Amniotic epithelial cell (primary cell): ENCODE measurements at regions not wholly inside any gene's neighbourhood (a gene's known extent, or its start where the extent isn't known, plus 50 kb on each side); places are given as distances from the start of the nearest gene placed in this dataset.

Experiments used
- DNase-seq: peaks from one replicate; pipeline ENCODE4 v3.0.0-alpha.2; 2010; ENCODE audit warnings: low read depth

DNA sequence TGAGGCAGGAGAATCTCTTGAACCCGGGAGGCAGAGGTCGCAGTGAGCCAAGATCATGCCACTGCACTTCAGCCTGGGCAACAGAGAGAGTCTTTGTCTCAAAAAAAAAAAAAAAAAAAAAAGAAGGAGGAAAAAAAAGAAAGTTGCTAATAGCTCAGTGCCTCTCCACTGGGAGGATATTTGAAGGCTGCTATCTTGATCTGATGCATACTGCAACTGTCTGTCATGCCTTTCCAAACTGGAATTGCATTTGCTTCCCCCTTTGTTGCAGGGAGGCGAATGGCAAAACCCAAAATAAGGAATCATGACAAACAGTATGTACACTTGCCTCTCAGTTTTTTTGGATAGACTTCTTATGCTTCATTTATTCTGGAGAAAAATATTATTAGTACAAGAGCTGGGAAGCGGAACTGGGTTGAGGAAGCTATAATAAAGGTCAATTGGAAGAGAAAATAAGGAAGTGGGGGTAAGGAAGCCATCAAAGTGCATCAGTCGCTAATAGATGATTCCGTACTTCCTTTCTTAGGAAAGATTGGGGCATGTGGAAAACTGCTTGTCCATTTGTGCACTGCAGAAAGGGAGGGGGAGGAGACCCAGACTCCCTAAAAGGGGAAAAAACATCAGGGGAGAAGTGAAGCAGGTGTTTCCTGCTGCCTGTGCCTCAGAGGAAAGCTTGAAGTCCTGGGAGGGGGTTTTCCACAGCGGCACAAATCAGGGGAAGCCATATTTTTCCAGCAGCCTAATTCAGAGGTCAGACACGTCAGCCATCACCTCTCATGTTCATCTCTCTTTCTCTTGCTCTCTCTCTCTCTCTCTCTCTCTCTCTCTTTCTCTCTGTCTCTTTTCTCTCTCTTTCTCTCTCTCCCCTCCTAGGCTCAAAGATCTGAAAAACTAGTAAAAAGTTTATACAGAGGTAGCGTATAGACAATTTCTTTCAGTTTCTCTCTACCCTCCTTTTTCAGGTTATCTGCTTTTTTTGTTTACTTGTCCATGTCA is 301.4 kb upstream of the TNP1 start:
- DNase-seq: peak; percentile 39

DNA sequence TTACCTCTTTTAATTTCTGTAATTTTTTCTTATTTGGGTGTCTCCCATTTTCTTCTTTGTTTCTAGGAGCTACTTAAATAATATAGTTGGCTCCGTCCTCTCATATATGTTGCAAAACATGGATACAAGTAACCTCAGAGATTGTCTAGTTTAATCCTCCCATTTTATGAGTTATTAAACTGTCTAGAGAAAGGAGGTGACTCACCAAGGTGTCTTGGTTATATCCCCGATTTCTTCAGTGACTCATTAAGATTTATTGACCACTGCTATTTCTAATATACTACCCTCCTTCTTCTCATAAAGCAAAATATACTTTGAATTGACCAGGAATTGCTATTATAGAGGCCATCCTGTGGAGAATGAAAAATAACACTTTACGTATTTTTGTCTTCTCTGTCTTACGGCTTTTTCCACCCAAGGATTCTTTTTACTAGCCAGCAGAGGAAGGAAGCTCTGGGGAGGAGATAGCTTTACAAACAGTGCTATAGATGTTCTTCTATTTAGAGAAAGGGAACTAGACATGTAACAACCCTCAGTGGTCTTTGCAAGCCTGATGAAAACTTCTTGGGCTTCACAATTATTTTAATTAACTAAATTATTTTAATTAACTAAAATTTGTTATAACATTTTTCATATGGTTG is 300.4 kb upstream of the TNP1 start:
- DNase-seq: peak; percentile 91

DNA sequence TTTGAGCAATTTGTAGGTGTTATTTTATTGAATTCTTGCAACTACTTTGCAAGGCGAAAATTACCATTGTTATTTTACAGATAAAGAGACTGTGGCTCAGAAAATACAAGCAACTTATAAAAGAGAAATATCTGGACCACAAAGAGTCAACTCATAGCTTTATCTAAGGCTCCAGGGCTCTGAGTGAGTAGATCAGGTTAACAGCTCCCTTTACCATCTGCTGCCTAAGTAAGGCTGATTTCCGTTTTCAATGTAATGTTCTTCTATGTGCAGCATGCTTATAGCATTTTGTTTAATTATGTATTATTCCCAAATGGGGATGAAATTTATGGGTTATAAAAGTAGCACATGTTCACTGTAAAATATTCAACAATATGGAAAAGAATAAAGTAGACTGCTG is 299.1 kb upstream of the TNP1 start:
- DNase-seq: no peak

DNA sequence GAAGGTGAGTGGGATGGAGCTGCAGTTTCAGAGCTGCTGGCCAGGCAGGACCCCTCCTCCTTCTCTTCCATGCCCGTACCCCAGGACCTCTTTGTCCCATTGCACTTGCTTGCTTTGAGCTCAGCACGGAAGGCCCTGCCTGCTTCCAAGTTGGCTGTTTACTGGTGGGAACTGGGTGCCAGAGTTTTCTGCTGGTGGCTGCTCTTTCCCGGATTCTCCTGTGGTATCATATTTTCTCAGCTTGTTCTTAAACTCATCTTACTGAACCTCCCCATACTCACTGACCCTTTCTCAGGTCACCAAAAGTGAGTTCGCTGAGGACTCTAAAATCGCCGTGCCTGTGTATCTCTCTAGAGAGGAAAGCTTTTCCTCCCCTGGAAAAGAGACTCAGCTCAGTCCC is 297.7 kb upstream of the TNP1 start:
- DNase-seq: no peak

DNA sequence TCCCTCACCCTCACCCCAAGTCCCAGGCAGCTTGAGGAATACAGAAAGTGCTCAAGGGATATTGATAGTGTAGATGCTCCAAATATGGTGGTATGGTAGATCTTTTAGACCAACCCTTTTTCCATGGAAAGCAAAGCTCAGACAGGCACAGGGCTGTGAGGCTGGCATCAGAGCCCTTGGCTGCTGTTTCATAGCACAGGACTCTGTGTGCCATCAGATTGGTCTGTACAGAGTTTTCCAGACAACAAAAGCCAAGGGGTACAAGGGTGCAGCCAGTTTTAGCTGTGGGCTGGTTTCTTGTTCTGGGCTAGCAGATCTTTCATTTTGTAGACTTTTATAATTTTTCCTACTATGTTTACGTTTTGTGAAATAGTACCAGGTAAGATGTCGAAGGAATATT is 296.9 kb upstream of the TNP1 start:
- DNase-seq: no peak

DNA sequence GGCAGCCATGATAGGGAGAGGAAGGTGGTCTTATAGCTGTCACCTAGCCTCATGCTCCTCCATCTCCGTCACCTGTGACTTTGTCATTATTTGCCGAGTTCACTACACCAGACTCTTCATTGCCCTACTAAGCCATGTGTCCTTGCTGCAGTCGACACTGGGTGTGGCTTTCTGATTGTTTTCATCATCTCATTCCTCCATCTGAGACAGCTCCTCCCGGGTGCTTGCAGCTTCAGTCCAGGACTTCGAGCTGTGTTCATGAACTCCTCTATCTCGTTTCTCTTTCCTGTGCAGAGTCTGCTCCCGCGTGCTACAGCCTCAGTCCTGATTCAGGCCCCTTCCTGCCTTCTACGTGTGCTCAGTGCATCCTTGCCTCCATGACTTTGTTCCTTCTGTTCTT is 295.1 kb upstream of the TNP1 start:
- DNase-seq: no peak

DNA sequence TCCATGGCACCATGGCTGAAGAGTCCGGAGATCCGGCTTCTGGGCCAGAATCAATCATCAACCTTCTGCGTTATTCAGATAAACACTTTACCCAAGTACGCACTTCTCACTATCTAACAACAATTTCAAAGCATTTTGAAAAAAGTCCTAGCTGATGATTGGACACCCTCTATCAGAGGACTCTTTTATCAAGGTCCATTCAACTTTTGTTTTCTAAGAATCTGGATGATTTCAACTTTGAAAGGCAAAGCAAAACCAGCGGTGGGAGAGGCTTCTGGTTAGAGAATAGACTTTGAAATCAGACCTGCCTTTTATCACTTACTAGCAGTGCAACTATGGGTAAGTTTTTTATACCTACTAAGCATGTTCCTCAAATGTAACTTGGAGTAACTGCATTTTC is 293.6 kb upstream of the TNP1 start:
- no peak for DNase-seq

DNA sequence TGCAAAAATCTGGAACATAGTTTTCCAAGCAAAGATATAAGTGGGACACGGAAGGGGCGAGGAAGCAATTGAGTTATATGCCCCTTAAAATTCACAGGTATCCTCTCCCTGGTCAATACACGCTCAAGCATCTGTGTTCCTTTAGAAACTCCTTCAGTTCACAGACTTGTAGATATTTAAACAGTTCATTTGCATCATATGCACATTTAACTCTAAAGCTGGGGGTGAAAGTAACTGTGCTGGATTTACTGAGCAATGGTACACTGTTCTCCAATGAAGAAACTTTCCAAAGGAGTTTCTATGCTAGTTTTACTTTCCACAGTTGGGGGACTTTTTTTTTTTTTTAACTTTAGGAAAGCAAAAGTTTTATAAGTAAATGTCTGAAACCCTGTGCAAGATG is 293.0 kb upstream of the TNP1 start:
- DNase-seq: no peak

DNA sequence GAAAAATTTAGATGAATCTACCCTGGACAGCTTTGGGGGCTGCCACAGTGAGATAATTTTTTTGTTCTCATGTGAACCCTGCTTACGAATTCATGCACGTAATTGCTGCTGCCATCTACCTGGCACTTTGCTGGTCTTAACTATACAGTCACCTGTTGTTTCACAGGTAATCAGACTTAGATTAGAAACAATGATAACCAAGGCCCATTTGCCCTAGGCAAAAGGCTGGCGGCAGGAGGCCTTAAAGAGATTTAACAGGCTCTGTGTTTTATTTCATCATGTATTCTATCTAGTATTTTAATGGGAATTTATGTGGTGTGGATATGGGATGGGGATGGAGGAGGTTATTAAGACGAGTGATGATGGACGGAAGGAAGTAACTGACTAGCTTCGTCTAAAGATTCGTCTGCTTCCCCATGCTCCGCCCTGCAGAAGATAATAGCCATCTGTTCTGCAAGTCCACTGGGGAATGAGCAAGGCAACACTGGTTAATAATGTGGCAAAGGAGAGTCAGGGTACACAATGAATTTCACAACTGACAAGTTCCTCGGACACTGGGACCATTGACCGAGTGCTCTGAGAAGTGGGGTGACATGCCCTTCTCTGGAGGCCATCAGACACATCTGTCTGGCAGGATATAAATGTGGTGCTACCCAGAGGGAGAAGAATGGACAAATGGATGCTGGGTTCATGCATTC is 291.8 kb upstream of the TNP1 start:
- no peak for DNase-seq

DNA sequence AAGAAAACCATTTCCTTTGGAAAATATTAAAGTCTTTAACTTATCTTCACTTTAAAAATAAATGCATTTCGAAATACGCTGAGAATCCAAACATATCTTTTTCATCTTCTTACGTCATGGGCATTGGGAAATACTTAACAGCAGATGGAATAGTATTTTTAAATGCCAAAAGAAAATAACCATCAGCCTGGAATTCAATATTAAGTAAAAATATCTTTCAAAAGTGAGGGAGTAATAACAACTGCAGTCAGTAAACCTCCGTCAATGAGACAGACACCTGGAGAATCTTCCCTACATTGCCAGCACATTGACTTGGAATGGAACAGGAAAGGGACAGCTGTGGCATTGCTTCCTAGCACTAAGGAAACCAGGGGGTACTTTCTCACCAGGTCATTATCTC is 290.4 kb upstream of the TNP1 start:
- DNase-seq: peak; percentile 88

DNA sequence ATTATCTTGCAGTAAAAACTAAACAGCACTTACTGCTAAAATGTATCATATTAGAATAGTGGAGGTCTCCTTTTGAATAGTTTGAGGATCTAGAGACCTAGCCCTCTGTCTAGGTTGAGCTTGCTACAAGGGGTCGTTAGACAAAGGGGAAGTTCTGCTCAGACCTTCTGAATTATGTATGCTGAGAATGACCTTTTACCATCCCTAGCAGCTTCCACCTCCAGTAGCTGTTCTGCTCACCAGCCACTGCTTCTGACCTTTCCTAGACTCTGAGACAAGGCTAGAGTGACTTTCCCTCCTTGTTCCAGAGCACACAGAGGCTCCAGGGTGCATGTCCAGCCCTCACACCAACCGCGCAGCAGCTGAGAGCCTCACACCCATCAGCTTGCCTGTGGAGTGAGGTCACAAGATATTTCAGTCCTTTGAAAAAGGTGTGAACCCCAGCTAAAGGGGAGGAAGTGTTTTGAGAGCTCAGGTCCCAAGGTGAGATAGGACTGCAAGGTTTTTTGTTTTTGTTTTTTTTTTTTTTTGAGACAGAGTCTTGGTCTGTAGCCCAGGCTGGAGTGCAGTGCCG is 289.3 kb upstream of the TNP1 start:
- no peak for DNase-seq

DNA sequence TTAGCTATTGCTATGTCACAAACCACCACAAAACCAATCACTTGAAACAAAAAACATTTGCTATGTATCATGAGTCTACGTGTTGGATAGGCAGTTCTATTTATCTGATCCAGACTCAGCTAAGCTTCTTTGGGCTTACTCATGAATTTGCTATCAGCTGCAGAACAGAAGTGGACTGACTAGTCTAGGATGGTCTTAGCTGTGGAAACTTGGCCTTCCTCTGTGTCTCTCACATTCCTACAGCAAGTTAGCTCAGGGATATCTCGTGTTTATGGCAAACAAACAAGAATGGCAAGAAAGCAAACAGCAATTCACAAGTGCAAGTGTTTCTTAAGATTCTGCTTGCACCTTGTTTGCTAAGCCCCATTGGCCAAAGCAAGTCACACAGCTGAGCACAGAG is 288.0 kb upstream of the TNP1 start:
- DNase-seq: peak; percentile 78

DNA sequence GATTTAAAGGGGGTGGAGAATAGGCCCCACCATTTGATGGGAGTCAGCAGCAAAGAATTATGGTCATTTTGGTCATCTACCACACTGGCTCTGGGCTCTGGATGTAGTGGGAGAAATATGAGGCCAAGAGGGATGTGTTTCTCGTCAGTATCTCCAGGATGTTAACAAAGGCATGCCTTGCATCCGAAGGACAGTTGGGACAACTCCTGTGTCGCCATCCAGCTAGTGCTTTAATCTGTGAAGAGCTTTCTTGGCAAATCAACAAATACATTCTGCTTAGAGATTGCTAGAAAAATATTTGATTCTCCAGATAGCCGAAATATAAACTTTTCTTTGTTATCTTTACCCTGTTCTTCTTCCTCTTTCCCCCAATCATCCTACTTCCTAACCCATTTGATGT is 287.1 kb upstream of the TNP1 start:
- DNase-seq: no peak

DNA sequence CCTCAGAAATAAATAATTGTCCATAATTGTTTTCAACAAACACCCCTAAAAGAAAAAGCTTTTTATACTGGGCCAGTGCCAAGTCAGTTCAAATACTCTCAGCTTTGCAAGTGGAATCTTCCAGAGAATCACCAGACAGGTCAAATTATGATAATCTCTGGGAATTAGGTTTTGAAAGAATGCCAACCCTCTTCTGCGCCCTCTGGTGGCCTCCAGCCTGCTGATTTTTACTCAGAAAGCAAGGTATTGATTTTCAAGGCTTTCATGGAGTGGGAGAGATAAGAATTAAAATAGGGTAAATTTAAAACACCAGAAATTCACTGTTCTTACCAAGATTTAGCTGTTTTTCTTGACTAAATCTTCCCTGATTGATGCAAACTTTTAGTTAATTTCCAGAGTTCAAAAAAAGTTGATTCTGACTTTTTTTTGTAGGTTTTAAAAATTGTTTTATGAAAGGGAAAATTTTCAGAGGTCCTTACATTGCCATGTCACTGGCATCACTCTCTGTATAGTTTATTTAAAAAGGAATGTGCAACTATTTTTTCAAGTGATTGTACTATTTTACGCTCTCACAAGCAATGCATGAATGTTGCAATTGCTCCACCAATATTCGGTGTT is 282.9 kb upstream of the TNP1 start:
- peak; percentile 25 for DNase-seq

DNA sequence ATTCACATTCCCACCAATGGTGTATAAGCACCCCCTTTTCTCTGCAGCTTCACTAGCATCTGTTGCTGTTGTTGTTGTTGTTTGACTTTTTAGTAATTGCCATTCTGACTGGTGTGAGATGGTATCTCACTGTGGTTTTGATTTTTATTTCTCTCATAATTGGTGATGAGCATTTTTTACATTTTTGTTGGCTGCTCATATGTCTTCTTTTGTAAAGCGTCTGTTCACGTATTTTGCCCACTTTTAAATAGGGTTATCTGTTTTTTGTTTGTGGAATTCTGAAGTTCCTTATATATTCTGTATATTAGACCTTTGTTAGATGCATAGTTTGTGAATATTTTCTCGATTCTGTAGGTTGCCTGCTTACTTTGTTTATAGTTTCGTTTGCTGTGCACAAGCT is 278.4 kb upstream of the TNP1 start:
- no peak for DNase-seq

DNA sequence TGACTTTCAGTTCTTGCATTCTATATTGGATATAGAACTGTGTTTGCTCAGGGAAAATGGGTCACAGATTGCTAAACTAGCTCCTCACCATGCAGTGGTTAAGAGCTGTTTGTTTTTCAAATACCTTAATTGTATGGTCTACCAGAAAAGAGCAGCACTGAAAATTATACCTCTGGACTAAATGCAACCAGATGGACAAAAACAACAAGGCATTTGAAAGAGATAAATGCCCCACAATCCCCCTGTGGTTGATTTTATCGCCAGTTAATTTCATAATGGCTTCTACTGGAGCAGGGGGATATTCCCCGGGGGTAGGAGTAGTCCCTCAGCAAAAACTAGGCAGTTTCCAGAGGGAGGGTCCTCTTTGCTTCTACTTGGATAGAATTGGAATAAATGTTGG is 267.9 kb upstream of the TNP1 start:
- no peak for DNase-seq

DNA sequence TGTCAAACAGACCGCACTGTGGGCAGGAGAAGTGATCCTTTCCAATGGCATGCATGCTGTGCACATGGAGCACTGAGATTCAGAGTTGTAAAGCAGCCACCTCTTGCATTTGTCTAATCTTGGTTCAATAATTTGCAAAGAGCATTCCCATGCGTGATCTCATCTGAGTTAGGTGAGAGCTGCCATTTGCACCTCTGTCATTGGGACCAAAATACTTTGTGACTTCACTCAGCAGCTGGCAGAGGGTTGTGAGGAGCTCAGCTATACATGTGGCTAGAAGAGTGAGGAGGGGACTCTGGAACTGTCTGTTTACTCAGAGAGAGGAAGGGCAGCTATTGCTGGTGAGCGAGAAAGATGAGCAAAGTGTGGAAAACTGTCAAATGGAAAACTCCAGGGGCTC is 265.1 kb upstream of the TNP1 start:
- no peak for DNase-seq

DNA sequence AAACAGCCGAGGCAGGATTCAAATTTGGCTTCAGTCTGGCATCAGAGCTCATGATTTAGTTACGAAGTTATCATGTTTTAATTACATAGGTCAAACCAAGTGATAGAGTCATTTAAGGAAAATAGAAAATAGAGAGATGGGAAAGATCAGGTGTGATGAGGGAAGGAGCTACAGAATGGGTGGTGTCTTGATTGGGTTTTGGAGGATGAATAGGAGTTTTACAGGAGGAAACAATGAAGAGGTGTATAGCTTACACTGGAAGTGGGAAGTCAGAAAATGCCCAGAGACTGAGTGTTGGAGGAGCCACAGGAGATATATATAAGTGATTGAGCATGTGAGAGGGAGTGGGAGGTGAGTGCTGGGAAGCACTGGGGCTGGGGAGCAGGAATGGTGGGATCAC is 264.2 kb upstream of the TNP1 start:
- no peak for DNase-seq

DNA sequence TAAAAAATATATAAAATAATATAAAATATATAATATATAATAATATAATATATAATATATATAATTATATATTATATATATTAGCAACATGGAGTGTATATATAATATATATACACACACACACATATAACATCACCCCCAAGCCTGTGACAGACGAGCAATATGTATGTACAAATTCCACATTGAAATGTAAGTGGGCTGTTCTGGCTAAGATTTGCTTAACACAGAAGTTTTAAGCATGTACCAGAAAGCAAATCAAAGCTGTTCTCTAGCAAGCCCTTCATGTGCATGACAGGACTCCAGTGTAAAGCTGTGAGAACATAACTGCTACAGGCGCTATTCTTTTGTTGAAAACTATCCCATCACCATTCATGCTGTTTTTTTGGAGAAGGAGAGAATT is 261.7 kb upstream of the TNP1 start:
- DNase-seq: no peak

DNA sequence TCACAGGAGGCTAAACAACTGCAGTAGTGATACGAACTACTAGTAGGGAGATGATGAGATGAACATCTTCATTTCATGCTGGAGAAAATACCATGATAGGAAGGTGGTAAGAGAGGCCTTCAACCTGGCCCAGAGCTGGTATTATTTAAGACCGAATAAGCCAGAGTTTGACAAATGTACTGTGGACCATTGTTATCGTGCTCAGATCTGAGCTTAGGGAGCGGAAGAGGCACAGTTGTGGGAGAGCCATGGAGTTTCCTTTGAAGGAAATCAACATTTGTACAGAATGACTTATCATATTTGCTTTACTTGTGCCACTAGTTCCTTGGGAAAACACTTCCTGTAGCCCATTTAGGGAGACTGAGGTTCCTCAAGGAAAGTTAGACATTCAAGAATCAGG is 260.6 kb upstream of the TNP1 start:
- no peak for DNase-seq

DNA sequence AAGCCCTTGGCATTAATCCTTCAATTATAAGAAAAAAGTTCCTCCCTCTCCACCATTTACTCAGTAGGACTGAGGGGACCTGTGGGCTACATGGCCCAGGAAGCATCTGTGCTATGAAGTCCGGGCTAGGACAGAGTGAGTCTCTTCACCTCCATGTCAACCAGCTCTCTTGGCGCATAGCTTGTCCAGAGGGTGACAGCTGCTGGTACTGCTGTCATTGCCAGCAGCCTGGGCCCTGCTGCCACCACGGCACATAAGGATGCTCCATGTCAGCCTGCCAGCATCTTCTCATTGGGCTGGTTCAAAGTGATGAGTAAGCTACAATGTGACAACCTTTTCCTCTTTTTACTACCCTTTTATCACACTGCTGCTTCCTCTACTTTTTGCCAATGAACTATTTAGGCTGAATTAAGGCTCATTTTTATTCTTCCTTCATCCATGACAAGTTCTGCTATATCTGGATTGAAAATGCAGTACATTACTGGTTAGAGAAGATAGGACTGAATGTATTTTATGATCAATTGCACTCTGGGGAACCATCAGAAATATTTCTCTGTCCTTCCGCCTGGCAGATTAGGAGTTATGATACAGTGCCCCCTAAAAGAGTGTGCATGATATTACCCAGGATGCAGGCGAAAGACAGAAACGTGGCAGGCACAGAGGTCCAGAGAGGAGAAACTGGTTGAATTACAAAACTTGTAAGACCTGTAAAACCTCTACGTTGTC is 258.9 kb upstream of the TNP1 start:
- no peak for DNase-seq

DNA sequence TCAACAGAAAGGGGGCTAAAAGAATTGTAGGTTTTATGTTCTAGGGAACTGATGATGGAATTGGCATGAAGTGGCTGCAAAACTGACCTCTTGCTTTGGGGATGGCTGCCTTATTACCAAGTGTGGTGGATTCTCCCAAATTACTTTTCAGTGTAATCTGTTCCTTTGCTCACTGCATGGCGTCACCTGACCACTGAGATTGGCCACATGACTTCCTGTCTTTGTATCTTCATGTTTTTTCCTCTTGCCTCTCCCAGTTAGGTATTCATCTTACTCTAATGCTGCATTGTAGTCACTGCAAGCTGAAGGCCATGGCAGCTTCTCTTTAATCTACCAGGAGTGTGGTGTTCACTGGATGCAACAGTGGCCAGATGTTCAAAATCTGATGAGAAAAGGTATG is 257.7 kb upstream of the TNP1 start:
- DNase-seq: no peak
